ENCODE measurements at regions not wholly inside any gene's neighbourhood (a gene's known extent, or its start where the extent isn't known, plus 50 kb on each side); places are given as distances from the start of the nearest gene placed in this dataset.

GRCh38 chr15:25616471-25616870 is 177.6 kb upstream of the UBE3A start:
- intact Hi-C loops (cut with DNase I, micrococcal nuclease) = no loop called here
- ATAC-seq = no peak
- Histone ChIP-seq H3K4me1 (ENCODE audit: low read depth) (no peaks in the 10 kb centered on the region), H3K4me3 (no peak overlapping the region), H3K9me3 (peaks cover 56% of the 10 kb centered on the region), H3K36me3 (ENCODE audit: low read depth) (no peaks in the 10 kb centered on the region)
- no peak for DNase-seq
- no peak for TF ChIP-seq CTCF (IDR thresholded peaks at IDR 0.05)

- no peaks in the 10 kb centered on the region for H3K4me1 ChIP-seq (ENCODE audit: low read depth)
- no peak for TF ChIP-seq CTCF (IDR thresholded peaks at IDR 0.05)
- H3K36me3 ChIP-seq (ENCODE audit: low read depth) = no peaks in the 10 kb centered on the region
- ATAC-seq (no peak), DNase-seq (no peak)
- H3K9me3 ChIP-seq = peaks cover 40% of the 10 kb centered on the region
- intact Hi-C loops (cut with DNase I, micrococcal nuclease) = no loop called here
- H3K4me3 ChIP-seq = no peak overlapping the region
These were observed 174.3 kb upstream of the UBE3A start for GRCh38 chr15:25613134-25613533.

GRCh38 chr15:25611603-25612002 is 172.8 kb upstream of the UBE3A start:
- no peak for TF ChIP-seq CTCF (IDR thresholded peaks at IDR 0.05)

GRCh38 chr15:25609371-25609770 is 170.5 kb upstream of the UBE3A start:
- ATAC-seq (no peak), DNase-seq (no peak)
- Histone ChIP-seq H3K36me3 (ENCODE audit: low read depth) (no peaks in the 10 kb centered on the region), H3K4me1 (ENCODE audit: low read depth) (no peaks in the 10 kb centered on the region), H3K9me3 (peaks cover 31% of the 10 kb centered on the region), H3K4me3 (no peak overlapping the region)
- no peak for TF ChIP-seq CTCF (IDR thresholded peaks at IDR 0.05)
- intact Hi-C loops (cut with DNase I, micrococcal nuclease) = no loop called here

More at GRCh38 chr15:25611603-25612002, 172.8 kb upstream of the UBE3A start:
- Histone ChIP-seq H3K4me3 (no peak overlapping the region), H3K9me3 (peaks cover 42% of the 10 kb centered on the region), H3K4me1 (ENCODE audit: low read depth) (no peaks in the 10 kb centered on the region), H3K36me3 (ENCODE audit: low read depth) (no peaks in the 10 kb centered on the region)
- intact Hi-C loops (cut with DNase I, micrococcal nuclease) = no loop called here
- no peak for ATAC-seq
- DNase-seq = no peak

GRCh38 chr15:25608926-25609325 is 170.1 kb upstream of the UBE3A start:
- Histone ChIP-seq H3K36me3 (ENCODE audit: low read depth) (no peaks in the 10 kb centered on the region), H3K4me1 (ENCODE audit: low read depth) (no peaks in the 10 kb centered on the region), H3K9me3 (peaks cover 28% of the 10 kb centered on the region), H3K4me3 (no peak overlapping the region)
- no peak for ATAC-seq
- intact Hi-C loops (cut with DNase I, micrococcal nuclease) = no loop called here
- no peak for DNase-seq
- TF ChIP-seq CTCF (IDR thresholded peaks at IDR 0.05) = no peak

GRCh38 chr15:25605151-25605550 is 166.3 kb upstream of the UBE3A start:
- no peak for DNase-seq
- no peak overlapping the region for H3K4me3 ChIP-seq
- ATAC-seq = no peak
- TF ChIP-seq CTCF (IDR thresholded peaks at IDR 0.05) = no peak
- peaks cover 28% of the 10 kb centered on the region for H3K9me3 ChIP-seq
- intact Hi-C loops (cut with DNase I, micrococcal nuclease) = no loop called here
- no peaks in the 10 kb centered on the region for H3K36me3 ChIP-seq (ENCODE audit: low read depth)
- no peaks in the 10 kb centered on the region for H3K4me1 ChIP-seq (ENCODE audit: low read depth)

Data from mucosa of descending colon (tissue), 3 donors.